ENCODE measurements at regions not wholly inside any gene's neighbourhood (a gene's known extent, or its start where the extent isn't known, plus 50 kb on each side); places are given as distances from the start of the nearest gene placed in this dataset.

DNA sequence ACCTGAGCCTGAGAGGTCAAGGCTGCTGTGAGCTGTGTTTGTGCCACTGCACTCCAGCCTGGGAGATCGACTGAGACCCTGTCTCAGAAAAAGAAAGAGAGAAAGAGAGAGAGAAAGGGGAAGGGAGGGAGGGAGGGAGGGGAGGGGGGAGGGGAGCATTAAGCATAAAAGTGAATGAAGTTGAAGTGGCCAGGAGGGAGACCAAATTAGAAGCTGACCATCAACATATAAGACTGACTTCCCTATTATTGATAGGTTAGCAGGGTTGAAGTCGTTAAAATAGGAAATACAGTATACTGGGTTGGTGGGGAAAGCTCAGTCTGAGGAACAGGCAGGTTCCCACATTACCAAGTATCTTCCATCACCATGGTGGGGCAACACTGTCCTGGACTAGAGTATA, 117.1 kb upstream of the MKLN1 start:
- TF ChIP-seq JUN (IDR thresholded peaks at IDR 0.05; ENCODE audit: borderline replicate concordance, insufficient read depth, insufficient read length, low read depth) (no peak), POLR2AphosphoS5 (IDR thresholded peaks at IDR 0.05; ENCODE audit: insufficient read depth, low read depth, low read length) (no peak), POLR2A (IDR thresholded peaks at IDR 0.05; ENCODE audit: low read depth, low read length) (no peak), MYC (IDR thresholded peaks at IDR 0.05; ENCODE audit: low read depth, low read length) (no peak), EZH2 (IDR thresholded peaks at IDR 0.05; ENCODE audit: borderline replicate concordance, low read depth, low read length, severe bottlenecking) (no peak)
- TF ChIP-seq, protein P1, sequence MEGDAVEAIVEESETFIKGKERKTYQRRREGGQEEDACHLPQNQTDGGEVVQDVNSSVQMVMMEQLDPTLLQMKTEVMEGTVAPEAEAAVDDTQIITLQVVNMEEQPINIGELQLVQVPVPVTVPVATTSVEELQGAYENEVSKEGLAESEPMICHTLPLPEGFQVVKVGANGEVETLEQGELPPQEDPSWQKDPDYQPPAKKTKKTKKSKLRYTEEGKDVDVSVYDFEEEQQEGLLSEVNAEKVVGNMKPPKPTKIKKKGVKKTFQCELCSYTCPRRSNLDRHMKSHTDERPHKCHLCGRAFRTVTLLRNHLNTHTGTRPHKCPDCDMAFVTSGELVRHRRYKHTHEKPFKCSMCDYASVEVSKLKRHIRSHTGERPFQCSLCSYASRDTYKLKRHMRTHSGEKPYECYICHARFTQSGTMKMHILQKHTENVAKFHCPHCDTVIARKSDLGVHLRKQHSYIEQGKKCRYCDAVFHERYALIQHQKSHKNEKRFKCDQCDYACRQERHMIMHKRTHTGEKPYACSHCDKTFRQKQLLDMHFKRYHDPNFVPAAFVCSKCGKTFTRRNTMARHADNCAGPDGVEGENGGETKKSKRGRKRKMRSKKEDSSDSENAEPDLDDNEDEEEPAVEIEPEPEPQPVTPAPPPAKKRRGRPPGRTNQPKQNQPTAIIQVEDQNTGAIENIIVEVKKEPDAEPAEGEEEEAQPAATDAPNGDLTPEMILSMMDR (IDR thresholded peaks at IDR 0.05; ENCODE audit: extremely low read depth in 1 of 2, insufficient read depth in 1 of 2, low read depth in 1 of 2, low read length in 2 of 2) = no peak
